Stomach (tissue), 8 donors: ENCODE measurements at regions not wholly inside any gene's neighbourhood (a gene's known extent, or its start where the extent isn't known, plus 50 kb on each side); places are given as distances from the start of the nearest gene placed in this dataset.

Experiments
- DNase-seq, 2 donors: peaks; one replicate each; pipeline versions ENCODE4 v3.0.0 to v3.0.0-alpha.2; 2013 to 2019
- H3K27ac ChIP-seq, 5 donors: fragments of 200-600 bp in 4 of 5; sonication (generic) in 4 of 5; one replicate each; pipeline ENCODE4 v1.5.1; 2013 to 2019; ENCODE audit warnings: mild to moderate bottlenecking in 1 of 5, moderate library complexity in 1 of 5
- H3K27me3 ChIP-seq, 3 donors: fragments of 200-600 bp; sonication (generic); one replicate each; pipeline ENCODE4 v1.5.1; 2017 to 2019; ENCODE audit warnings: mixed run types in 1 of 3
- H3K36me3 ChIP-seq, 4 donors: fragments of 200-600 bp; sonication (generic); 1 replicate in 3 of 4; 2 replicates in 1 of 4; pipeline ENCODE4 v1.5.1; 2016 to 2019
- H3K4me1 ChIP-seq, 4 donors: fragments of 200-600 bp; sonication (generic); one replicate each; pipeline ENCODE4 v1.5.1; 2016 to 2019
- H3K4me3 ChIP-seq, 4 donors: fragments of 200-600 bp; sonication (generic) in 3 of 4; one replicate each; pipeline ENCODE4 v1.5.1; 2016 to 2019; ENCODE audit warnings: mild to moderate bottlenecking in 1 of 4
- H3K9me3 ChIP-seq, 4 donors: fragments of 200-600 bp; sonication (generic); one replicate each; pipeline ENCODE4 v1.5.1; 2016 to 2019
- EP300 ChIP-seq: sonication (generic); formaldehyde crosslinking; IDR thresholded peaks from one replicate; pipeline ENCODE4 v1.6.1; 2017; ENCODE audit warnings: antibody characterized with exemption
- POLR2A ChIP-seq, 4 donors: fragments of 450-650 bp; IDR thresholded peaks; one replicate each; pipeline ENCODE4 v1.6.1; 2016; ENCODE audit warnings: antibody characterized with exemption in 4 of 4, control low read depth in 2 of 4, mild to moderate bottlenecking in 1 of 4, moderate library complexity in 1 of 4
- POLR2AphosphoS5 ChIP-seq, 3 donors: sonication (generic); formaldehyde crosslinking; IDR thresholded peaks; one replicate each; pipeline ENCODE4 v1.6.1; 2016; ENCODE audit warnings: antibody characterized with exemption in 3 of 3
- WGBS, 5 donors: extraction: QIAGEN DNeasy Blood & Tissue Kit in 3 of 5; methylation state at CpG; one replicate each; pipeline versions ENCODE4 v1.1.5 to v1.1.7; 2013 to 2018; 5-methylcytosine and 5-hydroxymethylcytosine counted together
- intact Hi-C: fragments of 100-400 bp; cut with DNase I; formaldehyde crosslinking; loops from one replicate; pipeline ENCODE4 v1.15.1; 2023; ENCODE audit warnings: low total_unique reads
- TF ChIP-seq, protein P1 (sequence below), 7 experiments: fragments of 450-650 bp in 4 of 7; fragments of 200-600 bp in 3 of 7; sonication (generic) in 3 of 7; IDR thresholded peaks; one replicate each; pipeline ENCODE4 v1.5.1; 2016 to 2019; ENCODE audit warnings: antibody characterized with exemption in 7 of 7, control low read depth in 2 of 7, mild to moderate bottlenecking in 1 of 7
- donor health status: healthy with polysubstance abuse.
- donor health status: Bipolar disorder and iron deficiency.
- donor health status: healthy.

DNA sequence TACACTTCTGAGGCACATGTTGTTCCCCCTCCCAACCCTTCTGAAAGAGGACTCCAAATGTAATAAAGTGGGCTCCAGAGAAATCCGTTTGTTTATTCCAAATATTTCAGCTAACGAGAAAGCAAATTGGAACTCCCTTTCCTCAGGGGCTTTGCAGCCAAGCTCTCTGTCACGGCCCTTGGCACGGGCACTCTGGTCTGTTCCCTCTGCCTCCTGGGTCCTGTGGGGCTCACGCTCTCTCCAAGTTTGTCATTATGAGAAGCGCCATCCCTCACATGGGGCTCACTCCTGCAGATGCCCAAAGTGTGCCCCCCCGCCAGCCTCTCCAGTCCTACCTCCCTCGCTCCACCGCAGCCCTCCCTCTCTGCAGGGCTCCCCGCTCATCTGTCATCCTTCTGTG lies 125.4 kb upstream of the POU2AF2 start:
- no peaks in the 10 kb centered on the region for H3K4me1 ChIP-seq
- H3K9me3 ChIP-seq, result no peaks in the 10 kb centered on the region
- H3K27me3 ChIP-seq, result no peaks in the 10 kb centered on the region
- TF ChIP-seq EP300, result no peak
- TF ChIP-seq POLR2AphosphoS5 (IDR thresholded peaks at IDR 0.05), result no peak
- TF ChIP-seq, protein P1, sequence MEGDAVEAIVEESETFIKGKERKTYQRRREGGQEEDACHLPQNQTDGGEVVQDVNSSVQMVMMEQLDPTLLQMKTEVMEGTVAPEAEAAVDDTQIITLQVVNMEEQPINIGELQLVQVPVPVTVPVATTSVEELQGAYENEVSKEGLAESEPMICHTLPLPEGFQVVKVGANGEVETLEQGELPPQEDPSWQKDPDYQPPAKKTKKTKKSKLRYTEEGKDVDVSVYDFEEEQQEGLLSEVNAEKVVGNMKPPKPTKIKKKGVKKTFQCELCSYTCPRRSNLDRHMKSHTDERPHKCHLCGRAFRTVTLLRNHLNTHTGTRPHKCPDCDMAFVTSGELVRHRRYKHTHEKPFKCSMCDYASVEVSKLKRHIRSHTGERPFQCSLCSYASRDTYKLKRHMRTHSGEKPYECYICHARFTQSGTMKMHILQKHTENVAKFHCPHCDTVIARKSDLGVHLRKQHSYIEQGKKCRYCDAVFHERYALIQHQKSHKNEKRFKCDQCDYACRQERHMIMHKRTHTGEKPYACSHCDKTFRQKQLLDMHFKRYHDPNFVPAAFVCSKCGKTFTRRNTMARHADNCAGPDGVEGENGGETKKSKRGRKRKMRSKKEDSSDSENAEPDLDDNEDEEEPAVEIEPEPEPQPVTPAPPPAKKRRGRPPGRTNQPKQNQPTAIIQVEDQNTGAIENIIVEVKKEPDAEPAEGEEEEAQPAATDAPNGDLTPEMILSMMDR (IDR thresholded peaks at IDR 0.05), result no peak
- TF ChIP-seq POLR2A (IDR thresholded peaks at IDR 0.05), result no peak
- WGBS, 5 donors, result 68 to 79% (median 75%) methylated on average over 10 of the region's 10 CpGs
- intact Hi-C loops, result no loop called here
- DNase-seq, result peak in 1 of 2 donors; percentile 34
- H3K27ac ChIP-seq, result no peak overlapping the region
- H3K4me3 ChIP-seq, result no peak overlapping the region
- no peaks in the 10 kb centered on the region for H3K36me3 ChIP-seq

DNA sequence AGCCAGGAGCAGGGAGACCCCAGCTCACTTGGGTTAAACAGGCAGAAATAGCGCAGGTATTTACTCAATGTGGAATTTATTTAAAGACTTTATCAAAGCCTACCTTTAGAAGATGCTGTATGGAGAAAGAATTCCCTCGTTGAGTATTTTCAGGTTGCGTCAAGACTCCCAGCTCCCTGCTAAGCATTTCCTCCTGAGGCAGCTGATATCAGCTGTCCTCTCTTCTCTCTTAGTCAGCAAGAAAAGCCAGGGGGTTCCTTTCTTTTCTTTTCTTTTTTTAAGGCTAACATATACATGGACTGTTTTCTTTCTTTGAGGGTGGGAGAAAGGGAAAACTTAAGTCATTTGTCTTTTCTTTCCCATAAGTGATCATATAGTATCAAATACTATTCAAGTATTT lies 125.8 kb upstream of the POU2AF2 start:
- H3K36me3 ChIP-seq, result no peaks in the 10 kb centered on the region
- intact Hi-C loops, result no loop called here

DNA sequence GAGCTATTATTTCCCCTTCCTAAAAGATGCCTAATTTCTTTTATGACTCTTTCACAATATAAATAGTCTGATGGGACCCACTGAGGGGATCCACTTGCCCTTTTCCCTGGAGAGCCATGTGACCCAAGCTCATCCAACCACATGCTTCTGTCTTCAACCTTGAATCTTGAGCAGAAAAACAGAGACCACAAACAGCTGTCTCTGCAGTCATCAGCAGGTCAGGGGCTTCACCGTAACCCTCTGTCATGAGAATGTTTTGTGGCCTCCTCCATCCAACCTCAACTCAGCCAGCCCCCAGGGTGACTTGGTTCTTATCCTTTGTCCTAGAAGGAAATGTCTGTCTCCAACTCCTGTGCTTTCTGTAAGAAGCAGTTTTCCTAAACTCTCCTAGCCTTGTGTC lies 129.6 kb upstream of the POU2AF2 start:
- intact Hi-C loops, result no loop called here
- no peak overlapping the region for H3K27ac ChIP-seq
- no peaks in the 10 kb centered on the region for H3K27me3 ChIP-seq
- H3K36me3 ChIP-seq, result no peaks in the 10 kb centered on the region
- no peaks in the 10 kb centered on the region for H3K4me1 ChIP-seq
- TF ChIP-seq EP300 (no peak), POLR2AphosphoS5 (IDR thresholded peaks at IDR 0.05) (no peak), POLR2A (IDR thresholded peaks at IDR 0.05) (no peak)
- TF ChIP-seq, protein P1 (IDR thresholded peaks at IDR 0.05), result no peak
- no peaks in the 10 kb centered on the region for H3K9me3 ChIP-seq
- H3K4me3 ChIP-seq, result no peak overlapping the region
- WGBS, 5 donors, result 0 to 91% (median 51%) methylated on average over 1 of the region's 1 CpG
- no peak for DNase-seq

More for the DNA sequence above, 125.8 kb upstream of the POU2AF2 start:
- TF ChIP-seq POLR2A (IDR thresholded peaks at IDR 0.05) (no peak), POLR2AphosphoS5 (IDR thresholded peaks at IDR 0.05) (no peak), EP300 (no peak)
- TF ChIP-seq, protein P1 (IDR thresholded peaks at IDR 0.05), result no peak
- Histone ChIP-seq H3K27ac (no peak overlapping the region), H3K4me3 (no peak overlapping the region), H3K4me1 (no peaks in the 10 kb centered on the region), H3K9me3 (no peaks in the 10 kb centered on the region), H3K27me3 (no peaks in the 10 kb centered on the region)
- 52 to 70% (median 66%) methylated on average over 3 of the region's 3 CpGs for WGBS, 5 donors
- DNase-seq, result peak in 1 of 2 donors; percentile 13

DNA sequence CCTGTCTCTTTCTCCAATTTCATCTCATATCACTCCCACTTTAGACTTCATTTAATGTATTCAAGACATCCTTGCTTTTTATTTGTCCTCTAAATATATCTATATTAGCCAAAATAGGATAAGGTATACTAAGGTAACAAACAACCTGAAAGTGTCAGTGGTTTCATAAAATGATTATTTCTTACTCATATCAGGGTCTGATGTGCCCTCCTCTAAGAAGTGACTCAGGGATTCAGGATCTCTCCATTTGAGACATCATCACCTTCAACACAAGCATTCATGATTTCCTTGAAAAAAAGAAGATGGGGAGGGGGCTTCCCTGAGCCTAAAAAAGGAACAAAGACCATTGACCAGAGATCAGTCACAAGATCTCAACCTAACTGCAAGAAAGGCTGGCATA lies 131.4 kb upstream of the POU2AF2 start:
- DNase-seq, result no peak
- TF ChIP-seq POLR2A (IDR thresholded peaks at IDR 0.05) (no peak), POLR2AphosphoS5 (IDR thresholded peaks at IDR 0.05) (no peak), EP300 (no peak)
- TF ChIP-seq, protein P1 (IDR thresholded peaks at IDR 0.05), result no peak
- intact Hi-C loops, result no loop called here
- no peak overlapping the region for H3K27ac ChIP-seq
- H3K36me3 ChIP-seq, result no peaks in the 10 kb centered on the region
- no peaks in the 10 kb centered on the region for H3K9me3 ChIP-seq
- H3K4me3 ChIP-seq, result no peak overlapping the region
- no peaks in the 10 kb centered on the region for H3K27me3 ChIP-seq
- H3K4me1 ChIP-seq, result no peaks in the 10 kb centered on the region
